GM19238 (cell line): ENCODE measurements at regions not wholly inside any gene's neighbourhood (a gene's known extent, or its start where the extent isn't known, plus 50 kb on each side); places are given as distances from the start of the nearest gene placed in this dataset.

ENCODE experiments used
- DNase-seq: peaks from one replicate; pipeline ENCODE4 v3.0.0; 2011; ENCODE audit warnings: low spot score; ENCODE audit not compliant: insufficient read length

DNA sequence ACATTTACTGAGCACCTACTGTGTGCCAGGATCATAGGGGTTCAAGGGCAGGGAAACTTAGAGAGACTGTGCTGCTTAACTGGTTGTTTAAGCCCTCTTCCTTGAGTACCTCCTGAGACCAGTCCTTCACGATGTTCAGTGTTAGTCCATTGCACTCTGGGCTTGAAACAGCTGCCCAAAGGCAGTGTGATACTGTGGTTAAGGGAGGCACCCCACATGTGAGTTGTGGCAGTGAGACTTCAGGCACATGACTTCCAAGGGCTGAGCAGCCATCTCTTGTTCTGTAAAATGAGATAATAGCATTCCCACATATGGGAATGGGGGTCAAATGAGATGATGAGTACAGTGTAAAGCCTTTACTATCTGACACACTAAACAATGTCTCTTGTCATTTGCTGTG is 75.1 kb downstream of the LINGO1 start:
- no peak for DNase-seq

DNA sequence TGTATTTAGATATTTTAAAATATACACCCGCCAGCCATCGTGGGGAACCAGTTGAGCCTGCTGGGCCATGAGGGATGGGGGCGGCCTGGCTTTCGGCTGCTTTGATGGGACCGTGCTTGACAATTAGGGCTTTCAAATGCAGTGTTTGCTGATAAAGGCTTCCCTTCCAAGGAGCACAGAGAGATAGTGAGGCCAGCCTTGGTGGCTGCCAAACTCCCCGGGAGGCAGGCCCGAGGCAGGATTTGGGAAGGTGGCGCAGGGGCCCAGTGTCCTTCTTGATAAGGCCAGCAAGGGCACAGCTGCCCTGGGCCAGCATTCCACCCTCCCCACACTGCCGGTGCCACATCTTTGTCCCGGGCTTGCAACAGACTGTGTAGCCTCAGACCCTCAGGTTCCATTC is 75.6 kb downstream of the LINGO1 start:
- DNase-seq: no peak

DNA sequence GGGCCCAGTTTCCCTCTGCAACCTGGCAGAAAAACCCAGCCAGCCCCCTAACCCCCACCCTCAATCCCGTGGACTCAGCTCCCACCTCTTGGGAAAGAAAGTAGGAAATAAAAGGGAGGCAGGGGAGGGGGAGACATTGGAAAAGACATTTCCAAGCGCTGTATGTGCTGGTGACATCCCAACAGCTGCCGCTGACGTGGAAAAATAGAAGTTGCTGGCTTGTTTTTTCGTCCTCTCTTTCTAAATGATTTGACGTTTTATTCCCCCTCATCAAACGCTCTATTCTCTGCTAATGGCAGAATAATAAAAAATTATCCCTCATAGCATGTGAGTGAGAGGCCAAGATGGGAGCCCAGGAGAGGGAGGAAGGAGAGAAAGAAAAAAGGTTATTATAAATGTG is 76.1 kb downstream of the LINGO1 start:
- no peak for DNase-seq

DNA sequence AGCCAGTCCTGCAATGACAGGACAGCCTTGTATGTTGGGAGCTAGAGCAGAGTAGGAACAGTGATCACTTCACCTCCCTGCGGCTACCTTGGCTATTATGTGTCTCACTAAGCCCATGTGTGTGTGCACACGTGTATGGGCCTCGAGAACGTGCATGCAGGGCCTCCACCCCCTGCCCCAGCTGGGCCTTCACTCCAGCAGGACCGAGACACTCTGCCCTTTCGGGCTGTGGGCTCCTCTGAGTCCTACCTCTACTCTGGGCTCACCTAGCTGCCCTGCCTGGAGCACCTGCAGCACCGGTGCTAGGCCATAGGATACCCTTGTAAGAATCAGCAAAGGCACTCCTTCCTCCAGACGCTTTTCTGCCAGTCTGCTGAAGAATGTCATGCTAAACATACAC is 77.5 kb downstream of the LINGO1 start:
- DNase-seq: no peak

DNA sequence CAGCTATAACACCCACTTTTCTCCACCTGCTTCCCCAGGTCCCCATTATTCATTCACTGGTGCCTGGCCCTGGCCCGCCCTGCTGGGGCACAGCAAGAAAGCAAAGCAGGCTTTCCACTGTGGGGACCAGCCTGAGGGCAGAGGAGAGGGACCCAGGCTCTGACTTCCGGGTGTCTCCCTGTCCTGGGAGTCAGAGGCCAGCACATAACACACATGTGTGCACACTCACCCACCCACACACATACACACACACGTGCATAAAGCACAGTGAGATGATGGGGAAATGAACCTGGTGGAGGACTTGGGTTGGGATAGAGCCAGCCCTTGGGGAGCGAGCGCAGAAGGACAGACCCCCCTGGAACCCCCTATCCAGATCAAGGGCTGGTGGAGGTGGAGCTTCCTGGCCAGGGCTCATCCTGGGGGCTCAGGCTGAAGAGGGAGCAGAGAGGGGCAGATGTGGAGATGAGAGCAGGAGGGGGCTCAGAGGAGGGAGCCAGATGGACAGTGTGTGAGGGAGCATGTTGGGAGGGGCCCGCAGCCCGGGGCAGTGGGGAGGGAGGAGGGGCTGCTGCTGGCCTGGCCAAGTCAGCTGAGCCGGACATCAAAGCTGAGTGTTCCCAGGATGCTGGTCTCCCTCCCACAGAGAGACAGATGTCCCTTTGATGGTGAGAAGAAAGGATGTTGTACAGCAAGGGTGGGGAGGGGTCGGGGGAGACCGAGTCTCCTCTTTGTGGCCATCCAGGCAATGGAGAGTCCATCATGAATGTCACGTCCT is 78.2 kb downstream of the LINGO1 start:
- no peak for DNase-seq

DNA sequence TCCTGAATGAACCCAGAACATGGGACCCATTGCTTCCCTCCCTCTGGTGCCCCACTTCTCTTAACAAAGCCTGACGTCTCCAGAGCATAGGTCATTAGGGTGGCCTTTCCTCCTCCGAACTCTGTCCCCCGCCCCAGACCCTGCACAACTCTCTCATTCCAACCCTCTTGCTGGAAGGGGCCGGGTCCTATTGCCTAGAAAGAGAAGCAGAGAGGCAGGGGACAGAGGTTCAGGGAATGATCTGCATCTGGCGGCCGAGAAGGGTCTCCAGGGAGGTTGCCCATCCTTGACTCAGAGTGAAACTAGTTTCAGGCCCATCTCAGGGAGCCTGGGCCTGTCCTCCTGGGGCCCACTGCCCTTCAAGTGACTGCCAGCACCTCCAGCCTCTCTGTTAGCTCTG is 79.0 kb downstream of the LINGO1 start:
- no peak for DNase-seq

DNA sequence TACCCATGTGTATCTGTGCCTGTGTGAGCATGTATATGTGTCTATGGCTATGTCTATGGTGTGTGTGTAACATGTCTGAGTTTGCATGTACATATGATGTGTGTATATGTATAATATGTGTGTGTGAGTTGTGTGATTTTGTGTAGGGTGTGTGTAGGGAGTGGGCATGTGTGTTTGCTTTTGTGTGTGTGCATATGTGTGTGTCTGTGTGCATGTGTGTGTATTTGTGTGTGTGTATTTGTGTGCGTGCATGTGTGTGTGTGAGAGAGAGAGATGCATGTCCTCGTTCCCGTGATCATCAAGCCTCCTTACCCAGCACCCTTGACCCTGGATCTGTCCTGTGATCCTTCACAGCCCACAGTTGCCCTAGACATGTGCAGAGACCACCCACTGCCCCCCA is 79.5 kb downstream of the LINGO1 start:
- DNase-seq: no peak

DNA sequence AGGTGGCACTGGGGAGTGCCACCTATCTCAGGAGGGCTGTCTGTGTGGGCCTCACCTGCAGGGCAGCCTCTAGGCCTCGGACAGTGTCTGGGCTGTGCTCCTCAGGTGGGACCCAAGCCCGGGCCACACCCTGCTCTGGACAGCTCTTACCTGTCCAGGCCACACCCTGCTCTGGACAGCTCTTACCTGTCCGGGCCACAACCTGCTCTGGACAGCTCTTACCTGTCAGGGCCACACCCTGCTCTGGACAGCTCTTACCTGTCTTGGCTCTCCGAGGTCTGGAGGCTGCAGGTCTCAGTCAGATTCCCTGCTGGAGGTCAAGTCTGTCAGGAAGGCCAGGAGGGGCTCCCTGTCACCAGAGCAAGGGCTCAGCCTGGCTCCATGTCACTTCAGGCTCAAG is 80.6 kb downstream of the LINGO1 start:
- no peak for DNase-seq

DNA sequence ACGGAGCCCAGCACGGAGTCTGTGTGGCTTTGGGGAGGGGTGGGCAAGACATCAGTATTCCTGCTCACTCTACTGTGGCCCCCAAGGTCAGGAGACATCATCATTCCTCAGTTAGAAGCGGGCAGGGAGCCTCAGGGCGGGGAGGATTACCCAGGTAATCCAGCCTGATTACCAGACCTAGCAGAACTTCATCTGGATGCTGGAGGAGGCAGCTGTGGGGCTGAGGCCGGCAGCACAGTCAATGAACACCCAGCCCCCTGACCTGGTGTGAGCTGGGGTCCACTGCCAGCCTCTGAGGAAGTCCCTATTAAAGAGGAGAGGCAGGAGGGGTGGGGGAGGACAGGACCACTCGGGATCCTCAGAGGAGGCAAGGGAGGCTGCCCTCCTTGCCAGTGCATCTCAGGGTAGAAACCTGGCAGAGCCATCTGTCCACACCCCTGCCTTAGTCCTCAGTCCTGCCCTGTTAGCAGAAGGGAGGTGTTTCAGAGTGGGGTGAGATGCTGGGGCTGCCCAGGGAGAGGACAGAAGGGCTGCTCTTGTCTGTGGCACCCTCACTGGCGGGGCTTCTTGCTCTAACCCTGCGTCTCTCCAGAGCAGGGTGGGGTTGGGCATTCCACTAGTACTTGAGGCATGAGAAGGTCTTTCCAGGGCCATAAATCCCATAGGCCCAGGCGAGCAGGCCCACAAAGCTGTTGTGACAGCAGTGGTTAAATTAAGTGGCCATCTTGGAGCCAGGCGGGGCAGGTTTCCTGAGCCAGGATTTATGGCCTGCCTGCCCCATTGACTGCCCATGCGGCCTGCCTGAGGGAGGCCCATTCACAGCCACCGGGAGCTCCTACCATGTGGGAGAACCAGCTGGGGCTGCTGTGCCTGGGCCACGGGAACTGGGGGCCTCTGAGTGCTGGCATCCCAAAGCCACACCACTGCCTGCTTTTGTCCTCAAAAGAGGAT is 82.1 kb downstream of the LINGO1 start:
- DNase-seq: no peak

DNA sequence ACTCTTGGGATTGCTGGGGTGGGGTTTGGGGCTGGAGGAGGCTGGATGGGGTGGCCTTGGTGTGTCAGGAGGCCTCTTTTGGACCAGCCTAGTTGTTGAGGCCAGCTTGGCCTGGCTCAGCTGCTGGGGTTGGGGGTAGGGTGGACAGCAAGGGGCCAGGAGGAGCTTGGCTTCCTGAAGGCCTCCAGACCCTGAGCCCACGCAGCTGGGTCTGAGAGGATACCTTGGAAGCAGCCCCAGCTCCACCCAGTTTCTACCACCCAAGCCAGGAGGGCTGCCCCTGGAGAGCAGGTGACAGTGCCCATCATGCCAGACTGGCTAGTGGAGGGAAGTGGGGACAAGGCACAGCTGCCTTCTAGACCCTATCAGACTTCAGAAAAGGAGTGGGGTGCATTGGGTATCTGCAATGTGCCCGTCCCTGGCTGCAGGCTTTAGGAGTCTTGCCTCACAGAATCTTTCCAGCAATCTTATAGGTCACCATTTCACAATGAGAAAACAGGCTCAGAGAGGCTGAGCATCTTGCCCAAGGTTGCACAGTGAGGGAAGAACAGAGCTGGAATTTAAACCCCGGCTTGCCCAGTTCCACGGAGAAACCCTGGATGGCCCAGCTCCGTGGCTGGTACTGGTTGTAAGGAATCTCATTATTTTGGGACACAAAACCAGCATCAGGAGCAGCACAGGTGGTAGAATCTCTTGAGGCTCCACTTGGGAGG is 83.0 kb downstream of the LINGO1 start:
- no peak for DNase-seq

DNA sequence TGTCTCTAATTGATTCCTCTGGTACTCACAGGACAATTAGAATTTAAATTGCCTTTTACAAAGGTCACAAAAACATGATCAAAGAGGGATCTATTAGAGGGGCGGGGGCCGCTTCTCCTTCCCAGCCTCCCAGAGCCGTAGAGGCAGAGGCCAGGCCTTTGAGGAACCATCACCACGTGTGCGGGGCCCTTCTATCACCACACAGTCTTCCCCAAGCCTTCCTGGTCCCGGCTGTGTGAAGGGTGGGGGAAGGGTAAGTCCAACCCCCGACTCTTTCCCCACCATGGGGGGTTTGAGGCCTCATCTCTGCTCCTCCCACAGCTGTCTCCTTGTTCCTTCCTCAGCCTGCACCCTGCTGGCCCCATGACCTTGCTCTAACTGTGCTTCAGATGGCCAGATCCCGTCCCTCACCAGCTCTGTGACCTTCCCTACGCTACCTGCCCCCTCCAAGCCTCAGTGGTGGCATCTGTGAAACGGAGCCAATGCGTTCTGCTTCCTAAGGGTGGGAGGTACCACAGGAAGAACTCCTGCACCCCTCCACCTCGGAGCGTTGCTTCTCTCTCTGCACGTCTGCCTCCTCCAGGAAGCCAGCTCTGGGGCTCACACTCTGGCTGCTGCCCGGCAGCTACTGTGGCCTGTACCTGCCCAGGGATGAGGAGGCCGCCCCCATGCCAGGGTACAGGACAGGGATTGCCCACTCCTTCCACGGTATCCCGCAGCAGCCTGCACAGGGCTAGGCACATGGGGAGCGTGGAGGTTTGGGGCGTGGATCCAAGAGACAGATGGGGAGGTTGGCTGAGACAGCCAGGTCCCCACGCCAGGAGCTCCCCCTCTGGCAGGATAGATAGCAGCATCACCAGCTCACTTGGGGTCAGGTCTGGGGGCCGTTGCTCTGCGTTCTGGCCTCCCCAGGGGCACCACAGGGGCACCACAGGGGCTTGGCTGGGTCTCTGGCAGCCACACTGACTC is 83.8 kb downstream of the LINGO1 start:
- DNase-seq: no peak

DNA sequence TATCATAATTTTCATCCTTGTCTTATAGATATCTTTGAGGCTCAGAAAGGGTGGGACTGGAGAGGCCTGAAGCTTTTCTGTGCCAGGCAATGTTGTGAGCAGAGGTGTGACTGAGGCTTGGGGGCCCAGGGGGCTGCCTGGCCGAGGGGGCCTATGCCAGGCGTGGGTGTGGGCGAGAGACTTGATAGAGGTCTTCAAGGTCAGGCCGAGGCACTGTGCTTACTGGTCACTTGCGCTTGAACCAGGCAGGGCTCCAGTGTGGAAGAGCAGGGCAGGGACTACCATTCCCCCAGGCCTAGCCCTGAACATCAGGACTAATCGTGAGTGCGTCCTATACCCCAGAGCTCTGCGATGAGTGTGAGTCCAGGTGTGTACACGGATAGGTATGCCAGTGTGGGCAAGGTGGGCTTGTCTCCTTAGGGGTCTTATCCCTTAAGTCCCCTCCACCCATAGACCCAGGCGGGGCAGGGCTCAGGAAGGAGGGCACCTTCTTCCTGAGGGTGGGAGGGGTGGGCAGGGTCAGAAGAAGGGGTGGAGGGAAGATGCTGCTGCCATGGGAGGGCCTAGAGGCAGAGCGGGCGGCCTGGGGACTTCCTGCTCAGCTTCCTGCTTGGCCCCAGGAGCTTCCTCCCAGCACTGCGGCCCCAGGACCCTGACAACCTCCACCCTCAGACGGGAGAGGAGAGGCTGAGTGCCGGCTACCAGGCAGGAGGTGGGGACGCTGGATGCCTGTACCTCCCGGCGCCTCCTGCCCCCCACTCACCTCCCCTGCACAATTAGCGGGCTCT is 84.7 kb downstream of the LINGO1 start:
- no peak for DNase-seq

DNA sequence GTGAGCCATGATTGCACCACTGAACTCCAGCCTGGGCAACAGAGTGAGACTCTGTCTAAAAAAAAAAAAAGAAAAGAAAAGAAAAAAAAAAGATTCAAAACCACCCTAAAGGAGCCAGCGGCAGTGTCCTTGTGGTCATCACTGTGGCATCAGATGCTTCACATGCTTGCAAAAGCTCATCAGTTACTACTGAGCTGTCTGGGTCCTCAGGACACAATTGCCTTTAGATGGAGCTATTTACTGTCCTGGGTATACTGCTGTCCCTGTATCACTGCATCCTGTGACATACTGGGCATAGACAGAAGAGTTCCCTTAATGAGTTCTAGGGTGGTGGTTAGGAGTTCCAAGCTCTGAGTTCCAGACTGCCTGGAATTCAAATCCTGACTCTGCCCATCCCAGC is 85.8 kb downstream of the LINGO1 start:
- no peak for DNase-seq

DNA sequence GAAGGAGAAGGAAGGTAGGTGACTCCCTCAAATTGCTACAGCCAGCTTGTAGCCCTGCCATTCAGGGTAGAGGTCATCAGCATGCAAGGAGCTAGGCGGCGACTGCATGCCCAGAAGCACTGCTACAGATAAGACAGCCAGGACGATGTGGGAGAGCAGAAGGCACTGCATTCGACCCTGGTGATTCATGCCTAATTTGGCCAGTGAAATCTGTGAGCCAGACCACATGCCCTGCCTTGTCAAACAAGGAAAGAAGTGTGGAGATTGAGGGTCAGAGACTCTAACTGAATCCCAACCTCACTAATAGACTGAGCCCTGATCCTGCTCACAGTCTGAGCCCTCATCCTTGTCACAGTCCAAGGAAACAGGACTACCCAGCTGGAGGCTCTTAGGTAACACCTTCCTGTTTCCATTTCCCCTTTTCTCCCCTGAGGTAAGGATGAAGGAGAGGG is 86.6 kb downstream of the LINGO1 start:
- no peak for DNase-seq

DNA sequence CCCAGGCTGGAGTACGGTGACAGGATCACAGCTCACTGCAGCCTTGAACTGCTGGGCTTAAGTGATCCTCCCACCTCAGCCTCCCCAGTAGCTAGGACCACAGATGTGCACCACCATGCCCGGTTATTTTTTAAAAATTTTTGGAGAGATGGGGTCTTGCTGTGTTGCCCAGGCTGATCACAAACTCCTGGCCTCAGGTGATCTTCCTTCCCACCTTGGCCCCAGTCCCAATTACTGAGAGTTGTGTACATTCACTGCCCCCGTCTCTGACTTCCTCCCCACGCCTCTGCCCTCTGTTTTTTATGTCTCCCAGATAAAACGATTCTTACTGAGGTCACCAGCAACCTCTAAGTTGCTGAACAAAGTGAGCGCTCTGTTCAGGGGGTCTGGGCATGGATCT is 87.7 kb downstream of the LINGO1 start:
- no peak for DNase-seq

DNA sequence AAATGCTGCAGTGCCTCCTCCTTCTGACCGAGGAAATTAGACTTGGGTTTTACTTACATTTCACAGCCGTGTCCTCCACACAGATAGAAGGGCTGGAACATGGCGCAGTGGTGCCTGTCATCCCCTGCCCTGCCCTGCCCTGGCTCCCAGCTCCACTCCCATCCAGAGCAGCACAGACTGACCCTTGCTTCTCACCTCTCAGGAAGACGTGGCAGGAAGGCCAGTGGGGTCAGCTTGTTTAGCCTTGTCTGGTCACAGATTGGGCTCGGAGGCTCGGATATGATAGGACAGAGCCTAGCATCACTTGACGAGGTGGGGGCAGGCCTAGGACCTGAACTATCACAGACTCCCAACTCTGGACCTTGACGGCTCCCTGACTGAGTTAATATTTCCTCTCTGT is 88.5 kb downstream of the LINGO1 start:
- no peak for DNase-seq

DNA sequence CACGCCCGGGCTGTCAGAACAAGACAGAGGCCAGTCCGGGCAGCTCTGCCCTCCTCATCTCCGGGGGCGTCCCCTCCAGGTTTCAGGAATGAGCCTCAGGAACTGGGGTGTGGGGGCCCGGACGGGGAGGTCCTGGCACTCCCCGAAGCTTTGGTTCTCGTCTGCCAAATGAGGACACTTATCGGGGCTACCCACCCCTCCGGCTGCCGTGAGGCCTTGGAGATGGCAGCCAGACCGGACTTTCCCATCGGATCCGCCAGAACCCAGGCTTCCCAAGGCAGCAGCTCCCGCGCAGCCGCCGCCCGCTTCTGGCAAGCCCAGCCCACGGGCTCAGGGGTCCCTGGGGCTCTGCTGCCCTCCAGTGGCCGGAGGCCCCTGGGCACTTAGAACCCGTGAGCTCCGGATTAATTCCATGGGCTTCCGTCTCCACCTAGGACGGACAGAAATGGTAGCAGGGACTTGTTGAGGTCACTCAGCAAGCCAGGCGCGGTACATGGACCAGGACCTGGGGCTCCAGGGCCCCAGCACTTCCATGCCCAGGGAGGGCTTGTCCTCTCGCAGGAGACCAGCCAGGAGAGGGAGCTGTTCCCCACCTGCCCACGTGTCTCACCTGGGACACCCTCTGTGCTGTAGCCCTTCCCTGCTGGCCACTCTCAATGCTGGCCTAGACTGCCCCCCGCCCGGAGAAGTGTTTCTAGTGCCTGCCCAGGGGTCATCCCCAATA is 89.4 kb downstream of the LINGO1 start:
- DNase-seq: peak; percentile 94

DNA sequence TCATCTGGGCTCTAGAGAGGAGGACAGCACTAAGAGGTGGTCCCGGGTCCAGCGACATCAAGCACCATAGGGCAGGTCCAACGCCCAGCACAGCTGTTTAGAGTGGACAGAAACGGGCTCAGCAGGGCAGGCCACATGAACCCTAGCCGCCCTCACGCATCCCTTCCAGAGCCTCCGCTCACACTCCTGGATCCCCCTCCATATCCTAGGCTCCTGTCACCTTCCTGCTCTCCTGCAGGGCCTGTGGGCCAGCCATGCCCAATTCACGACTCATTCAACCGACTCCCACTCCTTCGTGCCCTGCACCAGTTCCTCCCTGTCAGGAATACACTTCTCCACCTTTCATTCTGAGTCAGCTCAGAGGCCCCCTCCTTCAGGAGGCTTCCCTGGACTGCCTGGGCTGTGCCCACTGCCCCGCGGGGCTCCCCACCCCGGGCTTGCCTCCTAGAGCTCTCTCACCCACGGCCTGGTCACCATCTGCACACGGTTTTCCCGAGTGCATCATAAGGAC is 90.2 kb downstream of the LINGO1 start:
- DNase-seq: no peak
